Tibial nerve (tissue), 4 donors: ENCODE measurements at regions not wholly inside any gene's neighbourhood (a gene's known extent, or its start where the extent isn't known, plus 50 kb on each side); places are given as distances from the start of the nearest gene placed in this dataset.

Source experiments
- CTCF ChIP-seq, 5 experiments: fragments of 200-600 bp in 3 of 5; fragments of 450-650 bp in 2 of 5; sonication (generic) in 3 of 5; IDR thresholded peaks; one replicate each; pipeline ENCODE4 v1.5.1; 2016 to 2019; ENCODE audit warnings: antibody characterized with exemption in 5 of 5, mild to moderate bottlenecking in 3 of 5, moderate library complexity in 2 of 5
- EP300 ChIP-seq, 2 donors: sonication (generic); formaldehyde crosslinking; IDR thresholded peaks; one replicate each; pipeline ENCODE4 v1.6.1; 2017; ENCODE audit warnings: antibody characterized with exemption in 2 of 2, mild to moderate bottlenecking in 1 of 2

GRCh38 chr13:91132786-91133185 lies 214.7 kb upstream of the MIR17HG start:
- TF ChIP-seq CTCF (IDR thresholded peaks at IDR 0.05) (no peak), EP300 (IDR thresholded peaks at IDR 0.05) (no peak)
